ENCODE measurements at regions not wholly inside any gene's neighbourhood (a gene's known extent, or its start where the extent isn't known, plus 50 kb on each side); places are given as distances from the start of the nearest gene placed in this dataset.

DNA sequence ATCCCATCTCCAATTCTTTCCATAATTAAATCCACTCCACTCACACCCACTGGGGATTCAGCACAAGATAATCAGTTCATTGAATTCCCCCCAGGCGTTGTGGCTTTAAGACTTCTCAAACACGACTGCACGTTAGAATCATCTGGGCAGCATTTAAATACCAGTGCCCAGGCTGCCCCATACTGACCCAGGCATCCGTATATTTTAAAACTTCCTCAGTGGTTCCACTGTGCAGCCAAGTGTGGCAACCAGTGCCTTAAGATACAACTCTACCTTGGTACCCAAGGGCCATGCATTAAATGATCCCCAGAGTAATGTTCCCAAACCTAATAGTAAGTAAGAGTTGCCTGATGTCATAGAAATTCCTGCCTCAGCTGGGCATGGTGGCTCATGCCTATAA, 54.3 kb upstream of the BZW1 start:
- TF ChIP-seq, protein P1, sequence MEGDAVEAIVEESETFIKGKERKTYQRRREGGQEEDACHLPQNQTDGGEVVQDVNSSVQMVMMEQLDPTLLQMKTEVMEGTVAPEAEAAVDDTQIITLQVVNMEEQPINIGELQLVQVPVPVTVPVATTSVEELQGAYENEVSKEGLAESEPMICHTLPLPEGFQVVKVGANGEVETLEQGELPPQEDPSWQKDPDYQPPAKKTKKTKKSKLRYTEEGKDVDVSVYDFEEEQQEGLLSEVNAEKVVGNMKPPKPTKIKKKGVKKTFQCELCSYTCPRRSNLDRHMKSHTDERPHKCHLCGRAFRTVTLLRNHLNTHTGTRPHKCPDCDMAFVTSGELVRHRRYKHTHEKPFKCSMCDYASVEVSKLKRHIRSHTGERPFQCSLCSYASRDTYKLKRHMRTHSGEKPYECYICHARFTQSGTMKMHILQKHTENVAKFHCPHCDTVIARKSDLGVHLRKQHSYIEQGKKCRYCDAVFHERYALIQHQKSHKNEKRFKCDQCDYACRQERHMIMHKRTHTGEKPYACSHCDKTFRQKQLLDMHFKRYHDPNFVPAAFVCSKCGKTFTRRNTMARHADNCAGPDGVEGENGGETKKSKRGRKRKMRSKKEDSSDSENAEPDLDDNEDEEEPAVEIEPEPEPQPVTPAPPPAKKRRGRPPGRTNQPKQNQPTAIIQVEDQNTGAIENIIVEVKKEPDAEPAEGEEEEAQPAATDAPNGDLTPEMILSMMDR (conservative IDR thresholded peaks at IDR 0.05; ENCODE audit: low read length) = no peak
- no peak for TF ChIP-seq EZH2phosphoT487 (IDR thresholded peaks at IDR 0.05; ENCODE audit: borderline replicate concordance, low read depth, low read length)
